ENCODE measurements at regions not wholly inside any gene's neighbourhood (a gene's known extent, or its start where the extent isn't known, plus 50 kb on each side); places are given as distances from the start of the nearest gene placed in this dataset.

DNA sequence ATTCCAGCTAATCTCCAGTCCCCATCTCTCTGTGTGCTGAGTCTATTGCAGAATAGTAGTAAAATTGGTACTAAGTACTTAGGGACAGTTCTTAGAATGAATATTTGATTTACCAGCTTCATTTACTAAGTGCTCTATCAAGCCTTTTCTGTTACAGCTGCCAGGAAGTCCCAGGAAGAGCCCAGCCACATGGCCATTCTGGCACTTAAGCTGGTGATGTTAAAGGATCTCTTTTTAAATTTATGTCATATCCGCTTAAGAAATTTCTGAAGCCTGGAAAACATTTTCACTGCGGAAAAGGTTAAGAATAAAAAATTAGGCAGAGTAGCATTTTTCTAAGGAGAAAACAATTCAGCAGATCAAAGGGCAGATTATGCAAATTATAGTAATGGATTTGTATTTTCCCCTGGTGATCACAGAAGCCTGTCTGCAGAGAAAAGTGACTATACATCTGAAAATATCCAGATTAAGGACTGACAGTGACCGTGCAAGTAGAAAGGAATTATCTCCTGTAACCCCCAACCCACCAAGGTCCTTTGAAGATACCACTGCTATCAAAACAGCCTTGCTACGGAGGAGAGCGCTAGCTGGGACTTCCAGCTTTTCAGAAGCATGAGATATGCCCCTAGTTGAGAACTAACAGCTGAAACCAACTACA is 260.8 kb downstream of the SH3BP4 start:
- Histone ChIP-seq H3K4me1 (no peaks in the 10 kb centered on the region), H3K27me3 (no peaks in the 10 kb centered on the region), H3K36me3 (no peaks in the 10 kb centered on the region), H3K4me3 (no peak overlapping the region), H3K9me3 (peaks cover 0 to 5% of the 10 kb centered on the region in 2 donors), H3K27ac (no peak overlapping the region)
- TF ChIP-seq, protein P1, sequence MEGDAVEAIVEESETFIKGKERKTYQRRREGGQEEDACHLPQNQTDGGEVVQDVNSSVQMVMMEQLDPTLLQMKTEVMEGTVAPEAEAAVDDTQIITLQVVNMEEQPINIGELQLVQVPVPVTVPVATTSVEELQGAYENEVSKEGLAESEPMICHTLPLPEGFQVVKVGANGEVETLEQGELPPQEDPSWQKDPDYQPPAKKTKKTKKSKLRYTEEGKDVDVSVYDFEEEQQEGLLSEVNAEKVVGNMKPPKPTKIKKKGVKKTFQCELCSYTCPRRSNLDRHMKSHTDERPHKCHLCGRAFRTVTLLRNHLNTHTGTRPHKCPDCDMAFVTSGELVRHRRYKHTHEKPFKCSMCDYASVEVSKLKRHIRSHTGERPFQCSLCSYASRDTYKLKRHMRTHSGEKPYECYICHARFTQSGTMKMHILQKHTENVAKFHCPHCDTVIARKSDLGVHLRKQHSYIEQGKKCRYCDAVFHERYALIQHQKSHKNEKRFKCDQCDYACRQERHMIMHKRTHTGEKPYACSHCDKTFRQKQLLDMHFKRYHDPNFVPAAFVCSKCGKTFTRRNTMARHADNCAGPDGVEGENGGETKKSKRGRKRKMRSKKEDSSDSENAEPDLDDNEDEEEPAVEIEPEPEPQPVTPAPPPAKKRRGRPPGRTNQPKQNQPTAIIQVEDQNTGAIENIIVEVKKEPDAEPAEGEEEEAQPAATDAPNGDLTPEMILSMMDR (IDR thresholded peaks at IDR 0.05), result no peak
- DNase-seq (ENCODE audit: low spot score), result no peak

DNA sequence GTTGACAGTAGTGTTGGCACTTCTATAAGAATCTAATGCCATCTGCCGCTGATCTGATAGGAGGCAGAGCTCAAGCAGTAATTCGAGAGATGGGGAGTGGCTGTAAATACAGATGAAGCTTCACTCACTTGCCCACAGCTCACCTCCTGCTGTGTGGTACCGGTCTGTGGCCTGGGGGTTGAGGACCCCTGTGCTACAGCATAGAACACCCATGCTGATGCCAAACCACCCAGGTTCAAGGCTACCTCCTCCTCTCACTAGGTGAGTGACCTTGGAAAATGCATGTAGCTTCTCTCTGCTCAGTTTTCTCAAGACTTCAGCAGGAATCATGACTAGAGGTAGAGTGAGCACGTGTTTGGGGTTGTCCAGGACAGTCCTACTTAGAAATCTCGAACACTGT is 263.4 kb downstream of the SH3BP4 start:
- H3K4me1 ChIP-seq, result no peaks in the 10 kb centered on the region
- no peak overlapping the region for H3K27ac ChIP-seq
- TF ChIP-seq, protein P1 (IDR thresholded peaks at IDR 0.05), result no peak
- no peak for DNase-seq (ENCODE audit: low spot score)
- H3K9me3 ChIP-seq, result peaks cover 0 to under 1% of the 10 kb centered on the region in 2 donors
- H3K27me3 ChIP-seq, result no peaks in the 10 kb centered on the region
- no peak overlapping the region for H3K4me3 ChIP-seq
- H3K36me3 ChIP-seq, result no peaks in the 10 kb centered on the region

DNA sequence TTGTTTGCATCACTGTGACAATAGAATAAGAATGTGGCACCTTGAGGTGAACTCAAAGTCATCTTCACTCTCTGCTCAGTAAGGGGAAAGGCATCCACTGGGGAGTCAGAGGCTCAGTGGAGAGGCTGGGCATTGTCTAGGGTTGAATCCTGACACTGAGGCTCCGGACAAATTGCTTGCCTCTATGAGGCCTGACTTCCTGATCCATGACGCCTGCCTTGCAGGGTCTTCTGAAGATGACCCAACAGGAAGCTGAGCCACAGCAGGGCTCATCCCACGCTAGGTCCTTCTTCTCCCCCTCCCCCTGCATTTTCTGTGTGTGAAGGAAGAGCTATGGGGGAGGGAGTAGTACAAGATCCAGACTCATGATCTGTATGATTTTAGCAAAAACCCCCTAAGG is 265.1 kb downstream of the SH3BP4 start:
- no peaks in the 10 kb centered on the region for H3K27me3 ChIP-seq
- no peaks in the 10 kb centered on the region for H3K4me1 ChIP-seq
- DNase-seq (ENCODE audit: low spot score), result peak; percentile 23
- TF ChIP-seq, protein P1 (IDR thresholded peaks at IDR 0.05), result no peak
- H3K4me3 ChIP-seq, result no peak overlapping the region
- no peaks in the 10 kb centered on the region for H3K9me3 ChIP-seq
- no peak overlapping the region for H3K27ac ChIP-seq
- no peaks in the 10 kb centered on the region for H3K36me3 ChIP-seq

DNA sequence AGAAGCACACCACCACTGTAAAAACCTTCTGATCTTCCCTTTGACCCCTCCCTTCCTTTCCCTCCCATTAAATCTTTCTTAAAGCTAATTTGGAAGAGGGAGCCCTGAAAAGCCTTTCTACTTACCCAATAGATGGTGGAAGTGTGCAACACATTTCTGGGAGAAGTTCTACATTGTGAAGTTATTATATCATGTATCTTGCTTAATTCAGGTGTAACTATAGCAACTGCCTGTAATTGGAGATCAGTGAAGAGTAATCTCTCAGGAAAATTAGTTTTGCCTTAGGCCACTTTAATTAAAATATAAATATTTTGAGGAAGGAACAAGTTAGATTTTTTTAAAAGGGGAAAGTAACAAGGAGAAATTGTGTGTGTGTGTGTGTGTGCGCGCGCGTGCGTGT is 266.0 kb downstream of the SH3BP4 start:
- no peaks in the 10 kb centered on the region for H3K27me3 ChIP-seq
- no peak for DNase-seq (ENCODE audit: low spot score)
- H3K4me1 ChIP-seq, result no peaks in the 10 kb centered on the region
- TF ChIP-seq, protein P1 (IDR thresholded peaks at IDR 0.05), result no peak
- H3K36me3 ChIP-seq, result no peaks in the 10 kb centered on the region
- no peak overlapping the region for H3K4me3 ChIP-seq
- H3K9me3 ChIP-seq, result no peaks in the 10 kb centered on the region
- H3K27ac ChIP-seq, result no peak overlapping the region

DNA sequence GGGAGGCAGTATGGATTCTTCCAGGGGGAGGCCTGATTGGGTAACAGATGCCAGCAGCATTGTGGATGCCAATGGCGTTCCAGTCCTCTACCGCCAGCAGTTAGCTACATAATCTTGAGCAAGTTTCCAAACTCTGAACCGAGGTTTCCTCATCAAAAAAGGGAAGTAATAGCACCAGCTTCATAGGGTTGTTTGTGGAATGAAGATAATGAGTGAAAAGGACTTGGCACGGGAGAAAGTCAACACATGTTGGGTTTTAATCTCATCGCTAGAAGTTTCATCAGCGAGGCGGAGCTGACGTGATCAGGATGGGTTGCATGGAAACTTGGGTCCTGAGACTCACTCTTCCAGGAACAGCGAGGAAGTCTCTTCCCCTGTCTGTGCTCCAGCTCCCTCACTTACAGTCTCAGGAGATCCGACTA is 266.7 kb downstream of the SH3BP4 start:
- H3K36me3 ChIP-seq, result no peaks in the 10 kb centered on the region
- no peak overlapping the region for H3K27ac ChIP-seq
- no peak overlapping the region for H3K4me3 ChIP-seq
- peak; percentile 76 for DNase-seq (ENCODE audit: low spot score)
- H3K4me1 ChIP-seq, result no peaks in the 10 kb centered on the region
- no peaks in the 10 kb centered on the region for H3K27me3 ChIP-seq
- H3K9me3 ChIP-seq, result no peaks in the 10 kb centered on the region
- TF ChIP-seq, protein P1 (IDR thresholded peaks at IDR 0.05), result no peak

DNA sequence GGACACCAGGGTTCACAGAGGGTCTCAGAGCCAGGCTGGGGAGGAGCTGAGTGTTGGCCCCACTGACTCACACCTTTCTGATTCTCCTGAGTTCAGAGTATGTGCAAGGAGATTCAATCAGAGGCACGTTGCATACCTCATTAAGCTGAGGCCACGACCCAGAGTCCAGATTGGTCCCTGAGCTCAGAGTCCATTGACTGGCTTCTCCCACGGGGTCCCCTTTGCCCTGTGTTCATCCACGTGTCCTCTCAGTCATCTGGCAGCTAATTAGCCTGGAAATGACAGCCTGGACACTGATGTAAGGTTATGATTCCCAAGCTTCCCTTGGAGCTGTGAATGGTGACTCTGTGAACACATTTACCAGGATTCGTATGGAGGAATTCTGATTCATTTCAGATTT is 267.2 kb downstream of the SH3BP4 start:
- Histone ChIP-seq H3K27ac (no peak overlapping the region), H3K4me3 (no peak overlapping the region), H3K4me1 (no peaks in the 10 kb centered on the region), H3K27me3 (no peaks in the 10 kb centered on the region), H3K36me3 (no peaks in the 10 kb centered on the region), H3K9me3 (no peaks in the 10 kb centered on the region)
- TF ChIP-seq, protein P1 (IDR thresholded peaks at IDR 0.05), result no peak
- DNase-seq (ENCODE audit: low spot score), result peak; percentile 49

Measured in right atrium auricular region (tissue), 2 donors.